ENCODE measurements at regions not wholly inside any gene's neighbourhood (a gene's known extent, or its start where the extent isn't known, plus 50 kb on each side); places are given as distances from the start of the nearest gene placed in this dataset.
"Not testable (repeated sequence)": the region's sequence is repeated elsewhere in the genome, so short reads cannot be mapped to it uniquely, and the experiment has no call there.

GRCh38 chr1:229889031-229889517 is 178.0 kb upstream of the GALNT2 start:
- no peak for DNase-seq

GRCh38 chr1:229891227-229891626 is 175.8 kb upstream of the GALNT2 start:
- no peak for DNase-seq

GRCh38 chr1:229892515-229893117 is 174.4 kb upstream of the GALNT2 start:
- no peak for DNase-seq

- DNase-seq = no peak
Observed at GRCh38 chr1:229893762-229894444, 173.1 kb upstream of the GALNT2 start.

DNA sequence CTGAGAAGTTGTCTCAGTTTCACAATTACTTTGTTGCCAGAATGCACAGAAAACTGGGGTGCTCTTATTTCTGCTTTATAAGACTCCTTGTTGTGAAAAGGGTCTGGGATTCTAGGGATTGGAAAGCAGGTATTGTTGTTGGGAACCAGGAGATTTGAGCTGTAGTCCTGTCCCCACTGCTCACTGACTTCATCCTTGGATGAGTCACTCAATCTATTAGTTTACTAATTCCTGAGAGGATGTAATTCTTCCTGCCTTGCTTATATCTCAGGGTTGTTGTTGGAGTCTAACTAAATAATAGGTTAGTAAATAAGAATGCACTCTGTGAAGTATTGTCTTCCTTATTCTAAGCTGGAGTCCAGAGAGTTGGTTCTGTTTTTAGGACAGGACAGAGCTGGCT is 172.5 kb upstream of the GALNT2 start:
- no peak for DNase-seq

DNA sequence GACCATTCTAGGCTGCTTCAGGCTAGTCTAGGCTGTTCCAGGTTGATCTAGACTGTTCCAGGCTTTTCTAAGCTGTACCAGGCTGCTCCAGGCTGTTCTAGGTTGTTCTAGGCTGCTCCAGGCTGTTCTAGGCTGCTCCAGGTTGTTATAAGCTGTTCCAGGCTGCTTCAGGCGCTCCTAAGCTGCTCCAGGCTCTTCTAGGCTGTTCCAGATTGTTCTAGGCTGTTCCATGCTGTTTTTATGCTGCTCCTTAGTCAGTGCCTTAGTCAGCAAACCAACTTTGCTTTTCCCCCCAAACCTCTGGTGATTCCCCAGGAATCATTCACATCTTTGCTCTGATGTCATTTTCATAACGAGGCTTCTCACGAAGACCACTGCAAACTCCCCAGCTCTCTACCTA is 171.4 kb upstream of the GALNT2 start:
- DNase-seq = no peak

DNA sequence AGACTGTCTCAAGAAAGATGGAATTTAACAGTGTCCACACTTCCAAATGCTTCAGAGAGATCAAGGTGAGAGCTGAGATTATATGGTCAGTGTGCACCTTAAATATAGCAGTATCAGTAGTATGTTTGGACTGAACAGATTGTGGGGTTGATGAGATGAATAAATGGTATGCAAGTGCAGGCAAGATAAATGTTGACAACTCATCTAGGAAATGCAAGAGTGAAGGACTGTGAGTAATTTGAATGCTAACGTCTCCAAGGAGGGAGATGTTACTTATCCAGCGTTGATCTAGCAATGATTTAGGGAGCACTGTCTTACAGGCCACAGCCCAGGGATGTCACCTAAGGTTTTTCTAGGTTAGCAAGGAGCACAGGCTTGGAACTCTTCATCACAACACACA is 170.7 kb upstream of the GALNT2 start:
- DNase-seq = no peak

- no peak for DNase-seq
Observed at GRCh38 chr1:229896861-229897260, 170.2 kb upstream of the GALNT2 start.

DNA sequence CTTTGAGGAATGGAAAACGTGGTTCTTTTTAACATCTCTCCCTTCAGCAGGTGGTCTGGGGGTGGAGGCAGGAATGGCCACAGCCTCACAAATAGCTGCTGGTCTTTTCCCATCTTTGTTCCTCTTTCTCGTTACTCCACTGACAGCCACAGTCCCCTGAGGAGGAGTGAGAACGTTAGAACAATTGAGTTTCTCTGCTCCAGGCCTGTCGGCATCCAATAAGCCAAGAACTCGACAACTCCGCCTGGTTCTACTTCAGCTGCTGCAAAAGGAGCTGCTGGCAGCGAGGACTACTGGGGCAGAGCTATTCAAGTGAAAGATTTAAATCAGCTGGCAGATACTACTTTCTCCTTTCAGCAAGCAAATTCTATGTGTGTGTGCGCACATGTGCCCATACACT is 169.5 kb upstream of the GALNT2 start:
- no peak for DNase-seq

- no peak for DNase-seq
Observed at GRCh38 chr1:229900220-229900619, 166.8 kb upstream of the GALNT2 start.

GRCh38 chr1:229905031-229905545 is 161.9 kb upstream of the GALNT2 start:
- DNase-seq = no peak

DNA sequence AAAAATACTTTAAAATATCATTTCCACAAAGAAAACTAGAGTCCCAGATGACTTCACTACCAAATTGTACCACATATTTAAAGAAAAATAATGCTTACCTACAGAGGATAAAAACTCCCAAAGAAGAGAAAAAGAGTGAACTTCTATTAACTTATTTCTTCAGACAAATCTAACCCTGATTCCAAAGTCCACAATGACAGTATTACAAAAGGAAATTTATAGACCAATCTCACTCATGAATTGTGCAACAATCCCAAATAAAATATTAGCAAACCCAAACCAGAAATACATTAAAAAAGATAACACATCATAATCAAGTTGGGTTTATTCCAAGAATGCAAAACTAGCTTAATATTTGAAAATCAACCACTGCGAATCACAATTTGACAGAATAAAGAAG is 161.4 kb upstream of the GALNT2 start:
- DNase-seq = no peak

- no peak for DNase-seq
Observed at GRCh38 chr1:229907884-229908638, 159.0 kb upstream of the GALNT2 start.

DNA sequence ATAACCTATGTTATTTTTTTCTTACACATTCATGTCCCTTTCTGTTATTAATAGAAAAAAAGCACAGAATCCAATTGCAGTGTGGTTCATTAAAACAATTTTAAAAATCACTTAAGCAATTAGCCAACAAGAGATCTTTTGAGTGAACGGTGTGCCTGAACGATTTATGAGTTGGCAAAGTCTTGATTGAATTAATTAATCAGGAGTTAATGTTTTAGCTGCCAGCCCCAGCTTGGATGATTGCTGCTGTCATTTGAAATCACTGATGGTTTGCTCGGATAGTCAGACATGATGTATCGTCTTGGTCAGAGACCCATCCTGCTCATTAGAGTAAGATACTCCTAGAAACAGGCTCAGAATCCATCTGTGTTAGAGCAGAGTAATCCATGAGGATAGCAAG is 158.3 kb upstream of the GALNT2 start:
- no peak for DNase-seq

GRCh38 chr1:229913489-229913888 is 153.5 kb upstream of the GALNT2 start:
- DNase-seq = no peak

DNA sequence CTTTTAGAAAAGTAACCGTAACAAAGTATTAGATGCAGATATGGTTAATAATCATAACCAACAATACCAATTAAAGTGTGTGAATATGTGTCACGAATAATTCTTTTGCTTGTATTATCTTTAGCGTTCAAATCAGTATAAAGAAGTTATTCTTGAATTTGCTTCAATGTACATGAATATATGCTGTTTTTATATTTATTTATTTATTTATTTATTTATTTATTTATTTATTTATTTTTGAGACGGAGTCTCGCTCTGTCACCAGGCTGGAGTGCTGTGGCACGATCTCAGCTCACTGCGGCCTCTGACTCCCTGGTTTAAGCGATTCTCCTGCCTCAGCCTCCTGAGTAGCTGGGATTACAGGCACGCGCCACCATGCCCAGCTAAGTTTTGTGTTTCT is 147.6 kb upstream of the GALNT2 start:
- not testable (repeated sequence) for DNase-seq

DNA sequence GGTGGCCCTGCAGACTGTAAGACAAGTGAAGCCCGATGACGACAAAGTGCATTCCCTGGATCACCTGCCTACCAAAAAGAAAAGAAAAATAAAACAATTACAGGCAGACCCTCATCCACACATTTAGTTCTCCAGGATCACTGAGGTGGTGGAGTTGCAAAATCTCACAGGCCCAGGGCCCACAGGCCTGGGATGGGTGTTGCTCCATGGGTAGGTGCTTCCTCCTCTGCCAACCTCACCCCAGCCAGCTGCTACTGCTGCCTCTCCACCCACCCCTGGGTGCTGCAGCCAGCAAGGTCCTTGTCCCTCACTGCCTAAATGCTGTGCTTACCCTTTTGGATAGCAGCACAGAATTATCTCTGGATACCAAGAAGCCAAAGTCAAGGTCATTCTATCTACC is 146.4 kb upstream of the GALNT2 start:
- no peak for DNase-seq

DNA sequence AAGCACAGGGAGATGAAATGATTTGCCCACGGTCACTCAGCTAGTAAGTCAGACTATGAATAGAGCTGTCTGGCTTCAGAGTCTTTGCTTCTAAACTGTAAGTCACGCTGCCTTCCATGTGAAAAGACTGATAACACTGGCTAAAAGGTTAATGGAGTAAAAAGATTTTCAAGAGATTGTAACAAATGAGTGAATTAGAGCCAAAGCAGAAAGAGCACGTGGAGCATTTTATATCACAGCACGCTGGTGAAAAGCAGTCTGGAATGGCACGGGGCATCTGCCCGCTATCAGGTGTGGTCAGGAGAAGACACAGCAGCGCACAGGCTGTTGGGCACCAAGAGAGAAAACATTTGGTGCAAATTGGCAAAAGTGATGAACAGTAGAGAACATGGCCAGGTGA is 144.8 kb upstream of the GALNT2 start:
- no peak for DNase-seq

DNA sequence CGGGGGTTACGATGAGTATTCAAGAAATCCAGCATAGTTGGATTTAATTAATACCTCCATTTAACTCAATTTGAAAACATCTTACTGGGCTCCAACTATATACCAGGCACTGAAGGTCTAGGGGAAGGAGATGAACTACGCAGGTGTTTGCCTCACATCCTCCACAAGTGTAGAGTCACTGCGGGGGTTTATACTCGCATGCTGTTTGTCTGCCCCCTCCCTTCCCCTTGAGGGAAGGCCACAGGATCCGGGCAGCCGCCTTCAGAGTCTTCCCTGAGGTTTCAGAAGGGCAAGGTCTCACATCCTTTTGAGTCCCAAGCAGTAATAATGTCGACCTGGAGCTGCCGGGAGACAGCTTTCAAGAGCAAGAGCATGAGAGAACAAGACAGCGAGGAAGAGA is 142.4 kb upstream of the GALNT2 start:
- no peak for DNase-seq

DNA sequence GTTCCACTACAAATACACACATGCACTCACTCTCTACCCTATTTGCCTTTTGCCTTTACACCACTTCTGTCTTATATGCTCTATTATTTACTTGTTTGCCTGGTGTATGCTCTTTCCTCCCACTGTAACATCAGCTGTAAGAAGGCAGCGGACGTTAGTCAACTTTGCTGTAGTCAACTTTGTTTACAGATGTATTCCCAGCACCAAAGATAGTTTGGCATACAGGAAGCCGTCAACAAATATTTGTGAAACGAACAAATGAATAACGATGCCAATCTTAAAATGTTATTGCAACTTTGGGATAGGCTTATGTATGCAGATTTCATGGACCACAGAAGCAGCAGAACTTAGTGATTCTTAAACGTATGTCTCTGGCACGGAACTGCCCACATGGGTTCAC is 138.3 kb upstream of the GALNT2 start:
- DNase-seq = no peak

DNA sequence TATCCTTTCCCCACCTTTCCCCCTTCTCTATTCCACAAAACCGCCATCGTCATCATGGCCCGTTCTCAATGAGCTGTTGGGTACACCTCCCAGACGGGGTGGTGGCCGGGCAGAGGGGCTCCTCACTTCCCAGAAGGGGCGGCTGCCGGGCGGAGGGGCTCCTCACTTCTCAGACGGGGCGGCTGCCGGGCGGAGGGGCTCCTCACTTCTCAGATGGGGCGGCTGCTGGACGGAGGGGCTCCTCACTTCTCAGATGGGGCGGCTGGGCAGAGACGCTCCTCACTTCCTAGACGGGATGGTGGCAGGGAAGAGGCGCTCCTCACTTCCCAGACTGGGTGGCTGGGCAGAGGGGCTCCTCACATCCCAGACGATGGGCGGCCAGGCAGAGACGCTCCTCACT is 135.3 kb upstream of the GALNT2 start:
- DNase-seq = not testable (repeated sequence)

GRCh38 chr1:229935157-229935556 is 131.9 kb upstream of the GALNT2 start:
- not testable (repeated sequence) for DNase-seq

DNA sequence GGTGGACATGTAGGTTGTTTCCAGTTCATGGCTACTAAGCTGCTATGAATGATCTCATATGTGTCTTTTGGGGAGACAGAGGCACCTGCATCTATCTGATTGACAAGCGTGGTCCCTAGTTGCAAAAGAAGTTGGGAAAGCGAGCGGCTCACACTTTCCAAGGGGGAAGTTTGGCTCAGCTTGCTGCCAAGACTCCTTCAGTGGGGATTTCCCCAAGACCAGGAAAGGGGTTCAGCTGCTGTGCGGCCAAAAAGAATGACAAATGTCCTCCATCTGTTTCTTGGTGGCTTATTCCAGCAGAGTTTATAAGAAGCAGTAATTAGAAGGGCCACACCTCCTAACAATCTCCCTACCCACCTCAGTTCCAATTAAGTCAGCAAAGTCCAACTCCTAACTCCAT is 128.5 kb upstream of the GALNT2 start:
- no peak for DNase-seq

- DNase-seq = no peak
Observed at GRCh38 chr1:229940684-229941083, 126.4 kb upstream of the GALNT2 start.
